NB4 (cell line): ENCODE measurements at regions not wholly inside any gene's neighbourhood (a gene's known extent, or its start where the extent isn't known, plus 50 kb on each side); places are given as distances from the start of the nearest gene placed in this dataset.

Source experiments
- CTCF ChIP-seq: IDR thresholded peaks from one replicate; pipeline ENCODE4 v1.5.1; 2012; ENCODE audit warnings: low read depth, low read length
- MAX ChIP-seq: IDR thresholded peaks from 2 replicates; pipeline ENCODE4 v1.6.1; 2011; ENCODE audit warnings: low read depth, low read length
- MYC ChIP-seq: IDR thresholded peaks from 2 replicates; pipeline ENCODE4 v1.6.1; 2011; ENCODE audit warnings: low read depth, low read length
- POLR2A ChIP-seq: IDR thresholded peaks from 2 replicates; pipeline ENCODE4 v1.6.1; 2011; ENCODE audit warnings: mild to moderate bottlenecking; ENCODE audit not compliant: insufficient read length; ENCODE audit errors: extremely low read depth

- TF ChIP-seq CTCF (no peak), POLR2A (no peak), MAX (no peak), MYC (no peak)
These were observed 51.2 kb upstream of the RPS23 start for GRCh38 chr5:82329393-82329792.
